ENCODE measurements at regions not wholly inside any gene's neighbourhood (a gene's known extent, or its start where the extent isn't known, plus 50 kb on each side); places are given as distances from the start of the nearest gene placed in this dataset.

GRCh38 chr2:11093467-11093866 is 61.8 kb upstream of the SLC66A3 start:
- no peak for TF ChIP-seq CTCF (IDR thresholded peaks at IDR 0.05 in 4 of 5, conservative IDR thresholded peaks at IDR 0.05 in 1 of 5)
- no peak for TF ChIP-seq POLR2A (IDR thresholded peaks at IDR 0.05)
